GM21423 (cell line): ENCODE measurements at regions not wholly inside any gene's neighbourhood (a gene's known extent, or its start where the extent isn't known, plus 50 kb on each side); places are given as distances from the start of the nearest gene placed in this dataset.
"Not testable (repeated sequence)": the region's sequence is repeated elsewhere in the genome, so short reads cannot be mapped to it uniquely, and the experiment has no call there.

Experiments used
- ATAC-seq: cut with Tn5 transposase; IDR thresholded peaks from one replicate; pipeline ENCODE4 v1.9.1; 2021; ENCODE audit warnings: mild to moderate bottlenecking, moderate library complexity; ENCODE audit not compliant: unreplicated experiment

DNA sequence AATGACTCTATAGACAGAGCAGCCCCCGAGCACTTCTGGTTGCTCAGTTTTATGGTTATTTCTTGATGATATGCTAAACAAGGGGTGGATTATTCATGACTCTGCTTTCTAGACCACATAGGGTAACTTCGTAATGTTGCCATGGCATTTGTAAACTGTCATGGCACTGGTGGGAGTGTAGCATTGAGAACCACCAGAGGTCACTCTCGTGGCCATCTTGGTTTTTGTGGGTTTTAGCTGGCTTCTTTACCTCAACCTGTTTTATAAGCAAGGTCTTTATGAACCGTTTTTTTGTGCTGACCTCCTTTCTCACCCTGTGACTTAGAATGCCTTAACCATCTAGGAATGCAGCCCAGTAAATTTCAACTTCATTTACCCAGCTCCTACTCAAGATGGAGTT, 1036.2 kb upstream of the FLRT2 start:
- ATAC-seq: no peak

DNA sequence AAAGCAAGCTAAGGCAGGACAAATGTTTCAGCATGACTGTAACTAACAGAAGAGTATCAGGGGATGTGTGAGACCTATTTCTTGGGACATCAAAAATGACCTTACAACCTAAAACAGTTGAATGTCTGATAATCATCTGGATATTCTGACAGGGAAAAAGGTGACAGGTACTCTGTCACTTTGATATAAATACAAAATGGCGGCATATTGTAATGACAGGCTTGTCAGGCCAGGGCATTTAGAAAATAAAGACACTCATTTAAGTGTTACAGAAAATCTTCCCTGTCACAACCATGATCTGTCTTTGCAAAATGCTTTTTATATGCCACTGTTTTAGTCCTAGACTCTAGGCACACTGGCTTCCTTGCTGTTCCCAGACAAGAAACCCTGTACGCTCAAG, 1033.3 kb upstream of the FLRT2 start:
- no peak for ATAC-seq

DNA sequence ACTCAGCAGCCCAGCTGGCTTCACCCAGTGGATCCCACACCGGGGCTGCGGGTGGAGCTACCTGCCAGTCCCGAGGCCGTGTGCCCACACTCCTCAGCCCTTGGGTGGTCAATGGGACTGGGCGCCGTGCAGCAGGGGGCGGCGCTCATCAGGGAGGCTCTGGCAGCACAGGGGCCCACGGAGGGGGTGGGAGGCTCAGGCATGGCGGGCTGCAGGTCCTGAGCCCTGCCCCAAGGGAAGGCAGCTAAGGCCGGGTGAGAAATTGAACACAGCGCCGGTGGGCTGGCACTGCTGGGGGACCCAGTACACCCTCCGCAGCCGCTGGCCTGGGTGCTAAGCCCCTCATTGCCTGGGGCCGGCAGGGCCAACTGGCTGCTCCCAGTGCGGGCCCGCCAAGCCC, 1017.1 kb upstream of the FLRT2 start:
- ATAC-seq: not testable (repeated sequence)

DNA sequence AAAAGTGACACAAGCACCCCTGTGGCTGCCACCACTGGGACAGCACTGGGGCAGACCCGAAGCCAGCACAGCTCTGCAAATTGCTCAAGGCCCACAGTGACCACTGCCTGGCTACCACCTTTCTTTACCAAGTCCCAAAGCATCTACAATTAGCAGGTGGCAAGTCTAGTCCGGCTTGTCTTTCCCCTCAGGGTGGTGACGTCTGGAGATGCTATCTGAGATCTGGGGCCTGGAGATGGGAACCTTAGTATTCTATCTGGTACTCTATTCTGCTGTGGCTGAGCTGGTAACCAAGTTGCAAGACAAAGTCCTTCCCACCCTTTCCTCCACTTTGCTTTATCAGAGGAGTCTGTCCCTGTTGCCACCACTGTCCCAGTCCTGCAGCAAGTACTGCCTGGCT, 1010.1 kb upstream of the FLRT2 start:
- ATAC-seq: no peak

DNA sequence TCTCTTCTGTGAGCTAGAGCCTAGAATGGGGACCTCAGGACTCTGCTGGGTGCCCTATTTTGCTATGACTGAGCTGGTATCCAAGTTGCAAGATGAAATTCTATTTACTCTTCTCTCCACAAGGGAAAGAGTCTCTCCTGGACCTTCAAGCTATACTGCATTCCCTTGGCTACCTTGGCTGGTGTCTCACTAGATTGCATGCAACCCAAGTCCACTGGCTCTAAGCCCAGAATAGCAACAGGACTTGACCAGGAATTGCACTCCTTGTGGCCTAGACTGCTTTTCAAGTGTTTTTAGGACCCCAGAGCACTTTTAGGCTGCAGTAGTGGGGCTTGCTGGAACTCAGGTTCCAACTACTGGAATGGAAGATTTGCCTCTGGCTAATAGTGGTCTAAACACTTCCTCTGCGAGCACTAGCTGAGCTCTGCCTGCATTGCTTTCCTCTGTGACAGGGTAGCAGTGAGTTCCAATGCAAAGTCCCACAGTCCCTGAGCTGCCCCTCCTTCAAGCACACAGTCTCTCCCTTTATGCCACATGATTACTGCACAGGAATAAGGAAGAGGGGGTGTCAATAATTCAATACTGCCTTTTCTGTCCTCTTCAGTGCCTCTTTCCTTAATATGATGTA, 1009.1 kb upstream of the FLRT2 start:
- ATAC-seq: no peak

DNA sequence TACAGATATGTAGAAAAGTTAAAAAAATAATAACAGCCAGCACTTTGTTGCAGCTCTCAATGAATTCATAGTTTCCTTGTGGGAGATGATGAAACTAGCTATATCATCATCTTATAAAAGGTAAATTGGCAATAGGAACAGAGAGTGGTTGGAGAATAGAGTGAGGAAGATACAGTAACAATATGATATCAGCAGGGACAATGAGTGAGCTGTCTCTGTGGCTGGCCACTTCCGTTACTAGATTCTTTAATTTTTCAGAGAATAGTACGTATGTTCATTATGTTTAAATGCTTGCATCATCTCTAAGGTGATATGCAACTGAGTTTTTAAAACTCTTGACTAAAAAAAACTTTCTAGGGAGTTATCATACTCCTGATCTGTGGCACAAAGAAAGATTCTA, 1006.2 kb upstream of the FLRT2 start:
- no peak for ATAC-seq

DNA sequence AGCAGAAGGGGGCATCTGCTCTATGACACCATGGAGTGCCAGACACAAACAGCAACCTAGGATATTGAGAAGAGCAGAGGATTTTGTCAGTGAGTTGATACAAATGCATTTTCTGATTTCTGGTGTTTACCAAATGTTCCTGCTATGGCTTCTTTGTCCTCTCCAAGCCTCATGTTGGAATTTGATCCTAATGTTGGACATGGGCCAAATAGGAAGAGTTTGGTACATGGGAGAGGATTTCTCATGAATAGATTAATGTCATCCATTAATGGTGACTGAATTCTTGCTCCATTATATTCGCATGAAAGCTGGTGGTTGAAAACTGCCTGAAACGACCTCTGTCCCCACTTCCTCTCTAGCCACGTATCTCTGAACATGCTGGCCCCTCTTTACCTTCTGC, 1002.2 kb upstream of the FLRT2 start:
- ATAC-seq: no peak

DNA sequence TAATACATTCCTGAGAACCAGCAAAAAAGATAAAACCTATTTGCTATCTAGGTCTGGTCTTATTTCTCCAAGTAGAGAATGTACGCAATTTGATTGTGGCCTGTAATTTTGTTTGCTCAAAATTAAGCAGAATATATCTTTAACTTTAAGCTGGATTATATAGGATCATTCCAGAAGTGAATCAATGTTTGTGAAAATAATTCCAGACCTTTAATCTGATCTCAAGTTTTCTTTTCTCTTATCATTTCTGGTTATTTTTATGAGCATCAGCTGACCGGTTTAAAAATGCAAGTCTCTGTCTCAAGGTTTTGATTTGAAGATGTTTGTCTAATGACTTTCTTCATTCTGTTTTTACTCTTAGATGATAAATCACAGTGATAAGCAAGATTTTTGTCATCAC, 997.9 kb upstream of the FLRT2 start:
- ATAC-seq: no peak

DNA sequence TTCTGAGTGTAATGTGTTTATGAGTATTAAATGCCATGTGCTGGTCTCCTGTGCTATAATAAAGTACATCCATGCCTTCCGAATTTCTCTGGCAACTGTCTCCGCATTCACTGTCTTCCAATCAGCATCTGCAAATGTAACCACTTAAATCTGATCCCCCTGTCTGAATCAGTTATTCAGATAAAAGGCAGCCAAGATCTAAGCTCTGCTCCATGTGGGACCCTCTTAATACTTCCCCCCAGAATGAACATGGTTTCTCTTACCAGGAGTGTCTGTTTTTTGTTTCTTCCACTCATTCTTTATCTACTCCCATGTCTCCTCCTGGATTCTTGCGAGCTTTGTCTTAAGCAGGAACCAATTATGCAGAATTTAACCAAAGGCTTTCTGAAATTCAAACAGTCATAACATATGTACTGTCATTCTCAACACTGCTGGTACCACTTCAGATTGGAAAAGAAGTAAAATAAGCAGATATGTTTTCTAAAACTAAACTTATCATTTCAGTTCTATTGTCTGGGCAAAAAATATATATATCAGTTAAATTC, 996.7 kb upstream of the FLRT2 start:
- ATAC-seq: no peak

DNA sequence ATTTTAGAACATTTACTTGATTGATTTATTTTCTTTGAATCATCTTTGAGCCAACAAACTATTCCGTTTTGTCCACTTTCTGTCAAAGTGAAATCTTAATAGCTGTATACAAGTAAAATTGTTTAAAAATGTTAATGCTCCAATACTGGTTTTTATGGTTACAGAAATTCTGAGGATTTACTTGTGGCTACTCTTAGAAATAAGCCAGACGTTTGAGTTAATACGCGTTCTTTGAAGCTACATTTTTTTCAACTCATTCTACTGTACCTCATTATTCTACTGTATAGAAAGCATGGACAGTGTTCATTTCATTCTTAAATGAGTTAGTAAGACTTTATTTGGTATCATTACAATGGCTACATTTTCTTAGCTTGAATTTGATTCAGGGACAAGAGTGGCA, 996.2 kb upstream of the FLRT2 start:
- ATAC-seq: no peak

DNA sequence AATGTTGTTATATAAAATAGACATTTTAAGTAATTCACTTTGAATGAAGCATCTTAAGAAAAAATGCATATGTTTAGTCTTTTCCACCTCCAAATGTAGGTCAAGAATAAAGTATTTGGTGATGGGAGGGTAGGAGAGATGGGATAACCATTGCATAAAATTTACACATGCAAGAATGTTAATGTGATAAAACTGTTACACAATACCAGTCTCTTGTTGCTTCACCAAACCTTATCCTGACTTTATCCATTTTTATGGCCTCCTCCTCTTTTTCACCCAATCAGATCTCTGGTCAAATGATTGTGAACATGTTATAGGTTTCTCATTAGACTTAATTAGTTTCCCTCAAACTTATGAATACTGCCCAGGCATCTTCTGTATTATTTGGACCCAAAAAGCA, 994.5 kb upstream of the FLRT2 start:
- ATAC-seq: no peak

DNA sequence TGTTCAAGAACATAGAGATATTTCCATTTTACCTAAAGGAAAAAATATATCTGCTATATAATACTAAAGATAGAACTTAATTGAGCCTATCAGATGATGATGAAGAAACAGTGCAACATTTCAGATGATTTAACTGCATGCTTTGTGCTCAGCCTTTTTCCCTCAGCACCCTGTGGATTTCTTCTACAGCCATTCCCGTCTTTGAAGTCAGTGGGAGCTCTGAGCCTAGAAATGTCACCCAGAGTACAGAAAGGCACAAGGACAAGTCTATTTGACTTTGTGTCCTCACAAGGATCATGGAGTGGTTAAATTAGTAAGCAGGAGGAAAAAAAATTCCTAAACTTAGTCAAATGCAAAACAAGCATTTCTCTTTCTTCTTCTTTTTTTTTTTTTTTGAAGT, 994.0 kb upstream of the FLRT2 start:
- no peak for ATAC-seq

DNA sequence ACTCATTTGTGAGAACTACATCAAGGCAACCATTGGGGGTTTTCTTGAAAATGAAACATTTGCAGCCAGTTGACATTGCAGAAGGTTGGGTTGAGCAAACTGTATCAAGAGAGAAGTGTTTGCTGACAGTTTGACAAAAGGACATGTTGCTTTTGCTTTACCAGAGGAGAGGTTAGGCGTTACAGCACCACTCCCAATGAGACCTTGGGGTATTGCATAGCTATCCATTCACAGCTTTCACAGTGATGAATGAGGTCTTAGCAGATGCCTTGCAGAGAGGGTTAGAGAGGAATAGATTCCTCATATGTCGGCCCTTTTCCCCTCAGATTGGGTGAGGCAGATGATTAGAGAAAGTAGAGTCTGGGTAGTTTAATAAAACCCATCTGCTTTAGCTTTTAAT, 988.9 kb upstream of the FLRT2 start:
- no peak for ATAC-seq

DNA sequence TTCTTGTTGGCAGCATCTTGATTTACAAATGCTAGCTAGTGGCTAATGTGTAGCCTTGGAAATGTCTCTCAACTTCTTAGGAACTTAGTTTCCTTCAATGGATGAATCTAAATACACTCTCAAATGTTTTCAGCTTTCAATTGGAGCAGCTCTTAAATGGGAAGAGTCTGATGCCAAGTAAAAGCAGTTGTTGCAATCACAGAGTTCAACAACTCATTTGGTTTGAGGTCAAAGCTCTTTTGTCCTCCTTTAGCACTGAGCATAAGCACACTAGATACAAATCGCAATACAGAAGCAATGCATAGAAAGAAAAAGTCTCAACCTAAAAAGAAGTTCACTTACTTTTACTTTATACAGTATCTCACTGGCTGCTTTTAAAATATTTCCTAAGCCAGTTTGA, 986.1 kb upstream of the FLRT2 start:
- no peak for ATAC-seq

DNA sequence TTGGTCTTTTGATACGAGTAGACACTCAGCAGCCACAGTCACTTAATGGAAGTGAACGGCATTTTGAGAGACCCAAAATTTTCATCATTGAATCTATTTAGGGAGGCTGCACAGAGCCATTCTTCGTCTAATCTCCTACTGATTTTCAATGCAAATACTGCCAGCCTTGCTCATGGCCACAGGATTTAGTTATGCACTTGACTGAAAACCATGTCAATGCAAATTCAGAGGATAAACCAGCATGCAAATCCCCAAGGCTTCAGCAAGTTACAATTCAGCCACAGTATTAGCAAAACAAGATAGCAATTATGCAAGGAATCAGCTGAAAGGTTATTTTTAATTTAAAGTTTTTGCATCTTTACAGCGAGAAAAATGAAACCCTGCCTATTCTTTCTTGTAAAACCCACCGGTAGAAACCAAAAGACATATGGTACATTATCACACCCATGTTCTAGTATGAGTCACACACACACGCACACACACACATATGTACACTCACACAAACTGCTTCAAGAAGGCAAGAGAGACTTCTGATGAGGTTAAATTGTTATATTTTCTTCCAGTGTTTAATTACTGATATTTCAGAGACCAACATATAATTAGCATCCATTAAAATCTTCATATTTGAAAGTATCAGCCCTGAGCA, 985.3 kb upstream of the FLRT2 start:
- no peak for ATAC-seq

DNA sequence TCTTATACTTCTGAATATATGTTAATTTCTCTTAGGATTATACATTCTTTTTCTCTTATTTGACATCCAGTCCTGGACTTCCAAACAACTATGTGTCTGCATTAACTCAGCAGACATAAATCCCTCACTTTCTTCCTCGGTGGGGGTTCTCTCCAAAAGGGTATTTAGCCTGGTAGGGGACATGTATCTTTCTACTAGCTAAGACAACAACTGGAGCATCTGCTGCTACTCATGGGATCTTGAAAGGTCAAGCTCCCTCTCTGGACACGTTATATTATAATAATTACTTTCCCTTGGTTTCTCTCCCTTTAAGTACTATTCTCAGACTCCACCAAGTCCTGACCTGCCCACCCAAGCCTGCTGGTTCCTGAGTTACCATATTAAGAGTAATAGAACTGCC, 983.7 kb upstream of the FLRT2 start:
- ATAC-seq: no peak

DNA sequence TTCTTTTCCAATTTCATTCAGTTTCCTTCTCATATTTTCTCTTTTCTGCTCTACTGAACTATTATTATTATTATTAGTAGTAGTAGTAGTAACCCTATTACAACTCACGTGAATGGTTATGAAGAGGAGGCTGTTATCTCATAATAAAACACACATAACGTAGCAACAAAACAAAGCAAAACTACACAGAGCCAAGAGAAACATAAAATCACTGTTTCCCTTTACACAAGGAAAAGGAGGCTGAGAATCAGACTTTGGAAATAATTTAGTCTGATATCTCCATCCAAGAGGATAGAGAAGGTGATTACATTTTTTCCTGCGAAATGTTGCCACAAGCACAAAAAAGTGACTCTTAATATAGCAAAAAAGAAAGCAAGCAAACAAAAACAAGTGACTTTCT, 975.8 kb upstream of the FLRT2 start:
- ATAC-seq: no peak

DNA sequence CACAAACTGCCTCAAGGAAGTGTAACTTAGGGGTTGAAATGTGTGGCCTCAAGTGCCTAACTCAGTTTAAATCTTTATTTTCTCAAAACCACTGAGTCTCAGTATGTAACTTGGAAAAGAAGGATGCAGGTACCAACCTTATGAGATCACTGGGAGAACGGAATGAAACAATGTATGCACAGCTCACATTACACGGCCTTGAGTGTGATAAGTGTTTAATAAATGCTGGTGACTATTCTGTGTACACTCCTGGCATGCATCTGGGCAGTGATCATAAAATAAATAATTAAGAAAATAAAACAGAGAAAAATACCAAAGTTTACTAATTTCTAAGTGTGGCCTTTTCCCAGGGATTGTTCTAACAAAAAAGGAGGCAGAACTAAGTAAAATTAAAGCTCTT, 974.5 kb upstream of the FLRT2 start:
- ATAC-seq: no peak

DNA sequence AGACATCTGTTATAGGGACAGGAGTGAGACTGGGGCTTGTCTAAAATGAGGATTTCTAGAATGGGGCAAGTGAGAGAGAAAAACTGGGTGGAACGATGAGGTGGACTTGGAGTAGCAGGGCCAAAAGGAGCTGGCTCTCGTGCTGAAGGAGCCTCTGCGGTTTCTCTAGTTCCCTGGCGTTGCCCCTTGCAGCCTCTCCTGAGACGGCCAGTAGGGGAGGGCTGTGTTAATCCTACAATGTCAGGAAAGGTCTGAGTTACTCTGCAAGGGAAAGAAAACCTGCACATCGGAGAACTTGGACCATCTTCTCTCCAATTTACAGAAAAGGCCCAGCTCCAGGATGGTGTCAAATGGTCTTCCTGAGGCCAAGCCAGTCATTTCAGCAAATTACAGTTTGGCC, 963.8 kb upstream of the FLRT2 start:
- ATAC-seq: no peak

DNA sequence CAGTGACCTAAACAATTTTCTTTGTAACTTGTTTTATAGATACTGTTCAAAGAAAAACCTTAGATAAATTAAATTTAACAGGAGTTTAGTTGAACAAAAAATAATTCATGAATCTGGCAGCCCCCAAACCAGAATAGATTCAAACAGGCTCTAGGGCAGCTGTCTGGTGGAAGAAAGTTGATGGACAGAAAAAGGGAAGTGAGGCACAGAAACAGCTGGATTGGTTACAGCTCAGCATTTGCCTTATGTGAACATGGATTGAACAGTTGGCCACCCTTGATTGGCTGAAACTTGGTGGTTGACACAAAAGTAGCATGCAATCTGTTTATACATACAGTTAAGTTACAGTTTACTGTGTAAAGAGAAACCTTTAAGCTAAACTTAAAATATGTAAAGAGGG, 954.3 kb upstream of the FLRT2 start:
- ATAC-seq: no peak

DNA sequence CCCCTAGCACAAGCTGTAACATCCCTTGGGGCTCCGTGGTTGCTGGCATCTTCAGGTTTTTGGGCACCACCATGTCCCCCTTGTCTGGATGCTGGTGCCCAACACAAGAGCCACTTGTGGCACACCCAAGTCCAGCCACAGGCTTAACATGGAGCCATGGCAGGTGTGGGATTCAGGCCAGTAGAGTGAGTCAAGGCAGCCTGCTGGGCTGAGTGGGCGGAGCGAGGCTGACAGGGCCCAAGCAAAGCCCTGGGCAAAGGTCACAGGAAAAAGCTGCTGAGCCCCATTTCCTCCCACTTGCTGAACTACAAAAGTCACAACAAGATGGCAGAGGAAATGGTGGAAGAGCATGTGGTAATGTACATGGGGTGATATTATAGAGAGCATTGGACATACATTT, 950.7 kb upstream of the FLRT2 start:
- ATAC-seq: no peak

DNA sequence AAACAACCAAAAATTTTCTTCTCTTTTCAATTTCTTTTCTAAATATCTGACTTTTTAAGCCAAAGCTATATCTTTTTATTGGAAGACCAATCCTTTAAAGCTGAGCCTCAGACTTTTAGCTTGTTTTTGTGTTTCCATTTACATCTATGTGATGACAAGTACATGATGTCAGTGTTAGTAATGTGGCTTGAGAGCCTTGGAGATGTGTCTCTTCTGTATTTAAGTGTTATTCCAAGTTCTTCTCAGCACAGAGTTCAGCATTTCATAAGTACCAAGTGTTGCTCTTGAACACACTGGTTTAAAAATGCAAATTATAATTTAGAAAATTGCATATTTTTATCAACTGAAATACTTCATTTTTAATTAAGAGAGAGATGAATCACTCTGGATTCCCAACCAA, 948.9 kb upstream of the FLRT2 start:
- no peak for ATAC-seq

DNA sequence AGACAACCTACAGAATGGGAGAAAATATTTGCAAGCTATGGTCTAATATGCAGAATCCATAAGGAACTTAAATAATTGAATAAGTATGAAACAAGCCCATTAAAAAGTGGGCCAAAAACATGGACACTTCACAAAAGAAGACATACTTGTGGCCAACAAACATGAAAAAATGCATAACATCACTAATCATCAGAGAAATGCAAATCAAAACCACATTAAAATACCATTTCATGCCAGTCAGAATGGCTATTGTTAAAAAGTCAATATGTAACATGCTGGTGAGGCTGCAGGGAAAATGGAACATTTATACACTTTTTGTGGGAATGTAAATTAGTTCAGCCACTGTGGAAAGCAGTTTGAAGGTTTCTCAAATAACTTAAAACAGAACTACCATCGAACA, 945.4 kb upstream of the FLRT2 start:
- no peak for ATAC-seq
